22Rv1 (cell line): ENCODE measurements at regions not wholly inside any gene's neighbourhood (a gene's known extent, or its start where the extent isn't known, plus 50 kb on each side); places are given as distances from the start of the nearest gene placed in this dataset.

Source experiments
- ZFX ChIP-seq: fragments of 450-650 bp; IDR thresholded peaks from 2 replicates; pipeline ENCODE4 v1.6.1; 2017; ENCODE audit warnings: antibody characterized with exemption, borderline replicate concordance
- TF ChIP-seq, protein P1 (sequence below): fragments of 450-650 bp; IDR thresholded peaks from 2 replicates; pipeline ENCODE4 v1.5.1; 2017; ENCODE audit warnings: mild to moderate bottlenecking

- TF ChIP-seq, protein P1, sequence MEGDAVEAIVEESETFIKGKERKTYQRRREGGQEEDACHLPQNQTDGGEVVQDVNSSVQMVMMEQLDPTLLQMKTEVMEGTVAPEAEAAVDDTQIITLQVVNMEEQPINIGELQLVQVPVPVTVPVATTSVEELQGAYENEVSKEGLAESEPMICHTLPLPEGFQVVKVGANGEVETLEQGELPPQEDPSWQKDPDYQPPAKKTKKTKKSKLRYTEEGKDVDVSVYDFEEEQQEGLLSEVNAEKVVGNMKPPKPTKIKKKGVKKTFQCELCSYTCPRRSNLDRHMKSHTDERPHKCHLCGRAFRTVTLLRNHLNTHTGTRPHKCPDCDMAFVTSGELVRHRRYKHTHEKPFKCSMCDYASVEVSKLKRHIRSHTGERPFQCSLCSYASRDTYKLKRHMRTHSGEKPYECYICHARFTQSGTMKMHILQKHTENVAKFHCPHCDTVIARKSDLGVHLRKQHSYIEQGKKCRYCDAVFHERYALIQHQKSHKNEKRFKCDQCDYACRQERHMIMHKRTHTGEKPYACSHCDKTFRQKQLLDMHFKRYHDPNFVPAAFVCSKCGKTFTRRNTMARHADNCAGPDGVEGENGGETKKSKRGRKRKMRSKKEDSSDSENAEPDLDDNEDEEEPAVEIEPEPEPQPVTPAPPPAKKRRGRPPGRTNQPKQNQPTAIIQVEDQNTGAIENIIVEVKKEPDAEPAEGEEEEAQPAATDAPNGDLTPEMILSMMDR, result no peak
- no peak for TF ChIP-seq ZFX
Observed at GRCh38 chr3:146968204-146968651, 363.1 kb upstream of the PLSCR5 start.
